ENCODE measurements at regions not wholly inside any gene's neighbourhood (a gene's known extent, or its start where the extent isn't known, plus 50 kb on each side); places are given as distances from the start of the nearest gene placed in this dataset.
"Not testable (repeated sequence)": the region's sequence is repeated elsewhere in the genome, so short reads cannot be mapped to it uniquely, and the experiment has no call there.

GRCh38 chr20:30487947-30488926 is 769.2 kb upstream of the DEFB115 start:
- H3K9me3 ChIP-seq = peaks cover 0 to 18% (median 0%) of the 10 kb centered on the region in 3 donors
- no peak for TF ChIP-seq CTCF (IDR thresholded peaks at IDR 0.05)
- no peaks in the 10 kb centered on the region for H3K27me3 ChIP-seq
- no peaks in the 10 kb centered on the region for H3K36me3 ChIP-seq (replicated peaks in 1 of 2; ENCODE audit: insufficient read depth in 1 of 2, low read depth in 2 of 2)
- intact Hi-C loops (cut with DNase I) = no loop called here
- H3K4me3 ChIP-seq = no peak overlapping the region
- no peaks in the 10 kb centered on the region for H3K4me1 ChIP-seq
- ATAC-seq (no peak), DNase-seq (no peak)
- 13% methylated on average over 58 of the region's 97 CpGs; no CpG with 5 or more reads in 1 of the 2 donors for WGBS, 2 donors
- no peak overlapping the region for H3K27ac ChIP-seq

GRCh38 chr20:30488941-30489613 is 768.4 kb upstream of the DEFB115 start:
- H3K9me3 ChIP-seq = peaks cover 0 to 18% (median 0%) of the 10 kb centered on the region in 3 donors
- intact Hi-C loops (cut with DNase I) = no loop called here
- WGBS, 2 donors = 3 to 10% methylated on average over 4 to 29 of the region's 56 CpGs
- no peak overlapping the region for H3K27ac ChIP-seq
- no peak overlapping the region for H3K4me3 ChIP-seq
- TF ChIP-seq CTCF (IDR thresholded peaks at IDR 0.05) = no peak
- TF ChIP-seq POLR2A (IDR thresholded peaks at IDR 0.05) = no peak
- DNase-seq (no peak), ATAC-seq (no peak)
- H3K36me3 ChIP-seq (replicated peaks in 1 of 2; ENCODE audit: insufficient read depth in 1 of 2, low read depth in 2 of 2) = no peaks in the 10 kb centered on the region
- no peaks in the 10 kb centered on the region for H3K27me3 ChIP-seq
- no peaks in the 10 kb centered on the region for H3K4me1 ChIP-seq

GRCh38 chr20:30489614-30490003 is 767.9 kb upstream of the DEFB115 start:
- H3K27ac ChIP-seq = no peak overlapping the region
- no peak for DNase-seq
- no peaks in the 10 kb centered on the region for H3K4me1 ChIP-seq
- no peak overlapping the region for H3K4me3 ChIP-seq
- intact Hi-C loops (cut with DNase I) = no loop called here
- H3K27me3 ChIP-seq = no peaks in the 10 kb centered on the region
- no peak for TF ChIP-seq POLR2A (IDR thresholded peaks at IDR 0.05)
- no peak for TF ChIP-seq CTCF (IDR thresholded peaks at IDR 0.05)
- H3K9me3 ChIP-seq = peaks cover 0 to 18% (median 0%) of the 10 kb centered on the region in 3 donors
- ATAC-seq = no peak
- H3K36me3 ChIP-seq (replicated peaks in 1 of 2; ENCODE audit: insufficient read depth in 1 of 2, low read depth in 2 of 2) = no peaks in the 10 kb centered on the region
- 27% methylated on average over 27 of the region's 29 CpGs; no CpG with 5 or more reads in 1 of the 2 donors for WGBS, 2 donors

GRCh38 chr20:30491016-30491415 is 766.4 kb upstream of the DEFB115 start:
- TF ChIP-seq POLR2A (IDR thresholded peaks at IDR 0.05) (no peak), CTCF (IDR thresholded peaks at IDR 0.05) (no peak)
- H3K9me3 ChIP-seq = peaks cover 0 to 7% (median 0%) of the 10 kb centered on the region in 3 donors
- no peak overlapping the region for H3K27ac ChIP-seq
- 85 to 88% methylated on average over 8 to 15 of the region's 15 CpGs for WGBS, 2 donors
- intact Hi-C loops (cut with DNase I) = no loop called here
- H3K36me3 ChIP-seq (replicated peaks in 1 of 2; ENCODE audit: insufficient read depth in 1 of 2, low read depth in 2 of 2) = no peaks in the 10 kb centered on the region
- H3K27me3 ChIP-seq = no peaks in the 10 kb centered on the region
- H3K4me1 ChIP-seq = no peaks in the 10 kb centered on the region
- no peak for DNase-seq
- no peak overlapping the region for H3K4me3 ChIP-seq
- no peak for ATAC-seq

- H3K27ac ChIP-seq; H3K27me3 ChIP-seq; H3K36me3 ChIP-seq (replicated peaks in 1 of 2; ENCODE audit: insufficient read depth in 1 of 2, low read depth in 2 of 2); H3K4me1 ChIP-seq; ATAC-seq; H3K4me3 ChIP-seq; intact Hi-C loops (cut with DNase I); DNase-seq; H3K9me3 ChIP-seq: not testable (repeated sequence)
- WGBS, 2 donors = 57 to 66% methylated on average over 16 of the region's 16 CpGs
Observed at GRCh38 chr20:30496656-30497055, 760.8 kb upstream of the DEFB115 start.

GRCh38 chr20:30497191-30497590 is 760.3 kb upstream of the DEFB115 start:
- ATAC-seq; DNase-seq; H3K27me3 ChIP-seq; H3K9me3 ChIP-seq; H3K4me1 ChIP-seq; intact Hi-C loops (cut with DNase I); H3K4me3 ChIP-seq; H3K27ac ChIP-seq; H3K36me3 ChIP-seq (replicated peaks in 1 of 2; ENCODE audit: insufficient read depth in 1 of 2, low read depth in 2 of 2): not testable (repeated sequence)
- 78 to 81% methylated on average over 13 to 15 of the region's 15 CpGs for WGBS, 2 donors

Data from body of pancreas (tissue), 4 donors.